NB4 (cell line): ENCODE measurements at regions not wholly inside any gene's neighbourhood (a gene's known extent, or its start where the extent isn't known, plus 50 kb on each side); places are given as distances from the start of the nearest gene placed in this dataset.

Experiments
- POLR2A ChIP-seq: IDR thresholded peaks from 2 replicates; pipeline ENCODE4 v1.6.1; 2011; ENCODE audit warnings: mild to moderate bottlenecking; ENCODE audit not compliant: insufficient read length; ENCODE audit errors: extremely low read depth
- TF ChIP-seq, protein P1 (sequence below): IDR thresholded peaks from one replicate; pipeline ENCODE4 v1.5.1; 2012; ENCODE audit warnings: low read depth, low read length
- TF ChIP-seq, protein P2 (sequence below): IDR thresholded peaks from 2 replicates; pipeline ENCODE4 v1.6.1; 2011; ENCODE audit warnings: low read depth, low read length

DNA sequence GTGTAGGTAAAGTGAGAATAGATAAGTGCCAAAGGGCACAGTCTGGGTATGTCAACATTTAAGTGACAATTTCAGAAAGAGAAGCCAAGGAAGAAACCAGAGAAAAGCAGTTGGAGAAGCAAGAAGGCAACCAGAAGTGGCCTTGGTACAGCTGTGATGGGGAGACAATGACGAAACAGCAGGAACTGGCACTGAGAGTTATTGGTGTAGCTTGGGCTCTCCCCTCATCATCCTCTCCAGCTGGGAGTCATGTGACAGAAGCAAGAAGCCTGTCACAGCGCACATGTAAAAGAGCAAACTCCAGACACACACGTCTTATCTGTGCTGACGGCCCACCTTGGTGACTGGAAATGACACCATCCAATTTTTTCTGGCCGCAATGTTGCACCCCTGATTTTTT, 203.3 kb upstream of the NUDT4 start:
- TF ChIP-seq, protein P1, sequence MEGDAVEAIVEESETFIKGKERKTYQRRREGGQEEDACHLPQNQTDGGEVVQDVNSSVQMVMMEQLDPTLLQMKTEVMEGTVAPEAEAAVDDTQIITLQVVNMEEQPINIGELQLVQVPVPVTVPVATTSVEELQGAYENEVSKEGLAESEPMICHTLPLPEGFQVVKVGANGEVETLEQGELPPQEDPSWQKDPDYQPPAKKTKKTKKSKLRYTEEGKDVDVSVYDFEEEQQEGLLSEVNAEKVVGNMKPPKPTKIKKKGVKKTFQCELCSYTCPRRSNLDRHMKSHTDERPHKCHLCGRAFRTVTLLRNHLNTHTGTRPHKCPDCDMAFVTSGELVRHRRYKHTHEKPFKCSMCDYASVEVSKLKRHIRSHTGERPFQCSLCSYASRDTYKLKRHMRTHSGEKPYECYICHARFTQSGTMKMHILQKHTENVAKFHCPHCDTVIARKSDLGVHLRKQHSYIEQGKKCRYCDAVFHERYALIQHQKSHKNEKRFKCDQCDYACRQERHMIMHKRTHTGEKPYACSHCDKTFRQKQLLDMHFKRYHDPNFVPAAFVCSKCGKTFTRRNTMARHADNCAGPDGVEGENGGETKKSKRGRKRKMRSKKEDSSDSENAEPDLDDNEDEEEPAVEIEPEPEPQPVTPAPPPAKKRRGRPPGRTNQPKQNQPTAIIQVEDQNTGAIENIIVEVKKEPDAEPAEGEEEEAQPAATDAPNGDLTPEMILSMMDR: no peak
- no peak for TF ChIP-seq POLR2A
- TF ChIP-seq, protein P2, sequence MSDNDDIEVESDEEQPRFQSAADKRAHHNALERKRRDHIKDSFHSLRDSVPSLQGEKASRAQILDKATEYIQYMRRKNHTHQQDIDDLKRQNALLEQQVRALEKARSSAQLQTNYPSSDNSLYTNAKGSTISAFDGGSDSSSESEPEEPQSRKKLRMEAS: no peak
